Breast epithelium (tissue), 4 donors: ENCODE measurements at regions not wholly inside any gene's neighbourhood (a gene's known extent, or its start where the extent isn't known, plus 50 kb on each side); places are given as distances from the start of the nearest gene placed in this dataset.

ENCODE experiments used
- DNase-seq, 2 donors: peaks; one replicate each; pipeline ENCODE4 v3.0.0-alpha.2; 2019; ENCODE audit warnings: low spot score in 2 of 2
- H3K27ac ChIP-seq, 2 donors: fragments of 200-600 bp; sonication (generic) in 1 of 2; one replicate each; pipeline ENCODE4 v1.5.1; 2016 to 2019; ENCODE audit warnings: mild to moderate bottlenecking in 1 of 2
- H3K27me3 ChIP-seq, 2 donors: fragments of 200-600 bp; sonication (generic) in 1 of 2; one replicate each; pipeline versions ENCODE4 v1.5.1 to v1.6.0; 2017 to 2019; ENCODE audit warnings: control low read depth in 1 of 2, mild to moderate bottlenecking in 1 of 2
- H3K36me3 ChIP-seq: fragments of 200-600 bp; one replicate; pipeline ENCODE4 v1.5.1; 2019
- H3K4me1 ChIP-seq, 2 donors: fragments of 200-600 bp; sonication (generic); one replicate each; pipeline ENCODE4 v1.5.1; 2016 to 2019; ENCODE audit warnings: control low read depth in 1 of 2
- H3K4me3 ChIP-seq, 3 donors: fragments of 200-600 bp; sonication (generic); 1 replicate in 2 of 3; 2 replicates in 1 of 3; pipeline ENCODE4 v1.5.1; 2016 to 2019; ENCODE audit warnings: mild to moderate bottlenecking in 3 of 3, moderate library complexity in 2 of 3
- H3K9me3 ChIP-seq, 2 donors: fragments of 200-600 bp; sonication (generic) in 1 of 2; one replicate each; pipeline ENCODE4 v1.5.1; 2016 to 2019; ENCODE audit warnings: control low read depth in 1 of 2
- CTCF ChIP-seq, 3 donors: fragments of 450-650 bp; IDR thresholded peaks; one replicate each; pipeline ENCODE4 v1.5.1; 2016 to 2017; ENCODE audit warnings: antibody characterized with exemption in 3 of 3, mild to moderate bottlenecking in 3 of 3, moderate library complexity in 3 of 3
- POLR2A ChIP-seq: fragments of 450-650 bp; IDR thresholded peaks from one replicate; pipeline ENCODE4 v1.6.1; 2016; ENCODE audit warnings: antibody characterized with exemption, mild to moderate bottlenecking, moderate library complexity
- POLR2AphosphoS5 ChIP-seq, 3 donors: sonication (generic); formaldehyde crosslinking; IDR thresholded peaks; one replicate each; pipeline ENCODE4 v1.6.1; 2017; ENCODE audit warnings: antibody characterized with exemption in 3 of 3
- intact Hi-C: fragments of 100-400 bp; cut with DNase I; formaldehyde crosslinking; loops from one replicate; pipeline ENCODE4 v1.15.1; 2023; ENCODE audit warnings: low total_unique reads

GRCh38 chr7:12136523-12136922 lies 74.6 kb upstream of the TMEM106B start:
- Histone ChIP-seq H3K4me3 (no peak overlapping the region), H3K27me3 (no peaks in the 10 kb centered on the region), H3K36me3 (no peaks in the 10 kb centered on the region), H3K9me3 (no peaks in the 10 kb centered on the region), H3K27ac (no peak overlapping the region), H3K4me1 (no peaks in the 10 kb centered on the region)
- TF ChIP-seq POLR2A (no peak), POLR2AphosphoS5 (IDR thresholded peaks at IDR 0.05) (no peak), CTCF (IDR thresholded peaks at IDR 0.05) (no peak)
- no peak for DNase-seq
- intact Hi-C loops = no loop called here

GRCh38 chr7:12137283-12137682 lies 73.8 kb upstream of the TMEM106B start:
- Histone ChIP-seq H3K36me3 (no peaks in the 10 kb centered on the region), H3K4me1 (no peaks in the 10 kb centered on the region), H3K9me3 (no peaks in the 10 kb centered on the region), H3K27ac (no peak overlapping the region), H3K27me3 (no peaks in the 10 kb centered on the region), H3K4me3 (no peak overlapping the region)
- TF ChIP-seq POLR2A (no peak), CTCF (IDR thresholded peaks at IDR 0.05) (no peak), POLR2AphosphoS5 (IDR thresholded peaks at IDR 0.05) (no peak)
- intact Hi-C loops = no loop called here
- no peak for DNase-seq

- intact Hi-C loops = no loop called here
- H3K27ac ChIP-seq = no peak overlapping the region
- TF ChIP-seq POLR2AphosphoS5 (IDR thresholded peaks at IDR 0.05) (no peak), CTCF (IDR thresholded peaks at IDR 0.05) (no peak), POLR2A (no peak)
Measured at GRCh38 chr7:12138421-12138820, 72.7 kb upstream of the TMEM106B start.

GRCh38 chr7:12139416-12139815 lies 71.7 kb upstream of the TMEM106B start:
- Histone ChIP-seq H3K4me3 (no peak overlapping the region), H3K27me3 (no peaks in the 10 kb centered on the region), H3K27ac (no peak overlapping the region), H3K4me1 (no peaks in the 10 kb centered on the region), H3K36me3 (no peaks in the 10 kb centered on the region), H3K9me3 (no peaks in the 10 kb centered on the region)
- intact Hi-C loops = no loop called here
- no peak for DNase-seq
- no peak for TF ChIP-seq POLR2AphosphoS5 (IDR thresholded peaks at IDR 0.05)
- no peak for TF ChIP-seq CTCF (IDR thresholded peaks at IDR 0.05)
- TF ChIP-seq POLR2A = no peak

More at GRCh38 chr7:12138421-12138820, 72.7 kb upstream of the TMEM106B start:
- no peak for DNase-seq
- no peaks in the 10 kb centered on the region for H3K36me3 ChIP-seq
- no peaks in the 10 kb centered on the region for H3K9me3 ChIP-seq
- no peaks in the 10 kb centered on the region for H3K4me1 ChIP-seq
- H3K27me3 ChIP-seq = no peaks in the 10 kb centered on the region
- H3K4me3 ChIP-seq = no peak overlapping the region

- no peak for TF ChIP-seq POLR2A
- TF ChIP-seq CTCF (IDR thresholded peaks at IDR 0.05) = no peak
- no peak for TF ChIP-seq POLR2AphosphoS5 (IDR thresholded peaks at IDR 0.05)
- no peak for DNase-seq
- Histone ChIP-seq H3K4me3 (no peak overlapping the region), H3K9me3 (no peaks in the 10 kb centered on the region), H3K27ac (no peak overlapping the region), H3K36me3 (no peaks in the 10 kb centered on the region), H3K4me1 (no peaks in the 10 kb centered on the region), H3K27me3 (no peaks in the 10 kb centered on the region)
- intact Hi-C loops = no loop called here
Measured at GRCh38 chr7:12146813-12147212, 64.3 kb upstream of the TMEM106B start.
